ENCODE measurements at regions not wholly inside any gene's neighbourhood (a gene's known extent, or its start where the extent isn't known, plus 50 kb on each side); places are given as distances from the start of the nearest gene placed in this dataset.

DNA sequence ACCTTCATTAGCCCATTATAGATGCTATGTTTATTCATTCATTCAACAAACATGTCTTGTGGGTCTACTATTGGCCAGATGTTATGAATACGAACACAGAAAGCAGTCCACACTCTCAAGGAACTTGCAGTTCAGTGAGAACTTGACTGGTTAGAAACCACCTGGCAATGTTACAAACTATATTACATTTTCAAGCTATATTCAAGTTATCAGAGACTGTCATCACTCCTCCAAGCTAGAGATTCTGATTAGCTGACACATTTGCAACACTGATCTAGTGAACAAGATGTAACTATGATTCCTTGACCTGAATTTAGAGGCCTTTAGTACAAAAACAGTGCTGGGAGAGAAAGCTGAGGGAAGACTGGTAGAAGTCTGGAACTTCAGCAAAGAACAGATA is 170.7 kb upstream of the EEA1 start:
- in situ Hi-C loops (cut with HindIII; ENCODE audit: low sequenced_read_pairs) = no loop called here
- H3K4me3 ChIP-seq (ENCODE audit: low read depth, low read length) = no peak overlapping the region
- no peak for DNase-seq (ENCODE audit: low read depth, low spot score)
- no peak for TF ChIP-seq CTCF (IDR thresholded peaks at IDR 0.05; ENCODE audit: low read depth, low read length)

DNA sequence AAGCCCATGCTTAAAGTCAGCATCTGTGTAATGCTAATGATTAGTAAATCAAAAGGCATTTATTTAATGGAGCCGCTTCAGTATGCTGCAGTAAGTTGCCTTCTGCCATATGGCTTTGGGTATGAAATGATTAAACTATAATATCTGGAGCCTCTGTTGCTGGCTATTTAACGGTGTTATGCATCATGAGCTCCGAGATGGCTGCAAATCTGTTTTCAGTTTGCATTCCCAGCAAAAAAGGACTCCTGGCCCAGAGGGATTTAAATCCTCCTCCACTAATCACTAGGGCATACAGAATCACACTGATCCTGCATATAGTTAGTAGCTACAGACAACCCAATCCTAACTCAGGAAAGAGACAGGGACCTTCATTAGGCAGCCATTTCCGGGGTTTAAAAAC is 171.5 kb upstream of the EEA1 start:
- in situ Hi-C loops (cut with HindIII; ENCODE audit: low sequenced_read_pairs) = no loop called here
- no peak overlapping the region for H3K4me3 ChIP-seq (ENCODE audit: low read depth, low read length)
- TF ChIP-seq CTCF (IDR thresholded peaks at IDR 0.05; ENCODE audit: low read depth, low read length) = no peak
- no peak for DNase-seq (ENCODE audit: low read depth, low spot score)

GRCh38 chr12:93101367-93101766 is 172.3 kb upstream of the EEA1 start:
- in situ Hi-C loops (cut with HindIII; ENCODE audit: low sequenced_read_pairs) = no loop called here
- DNase-seq (ENCODE audit: low read depth, low spot score) = no peak

DNA sequence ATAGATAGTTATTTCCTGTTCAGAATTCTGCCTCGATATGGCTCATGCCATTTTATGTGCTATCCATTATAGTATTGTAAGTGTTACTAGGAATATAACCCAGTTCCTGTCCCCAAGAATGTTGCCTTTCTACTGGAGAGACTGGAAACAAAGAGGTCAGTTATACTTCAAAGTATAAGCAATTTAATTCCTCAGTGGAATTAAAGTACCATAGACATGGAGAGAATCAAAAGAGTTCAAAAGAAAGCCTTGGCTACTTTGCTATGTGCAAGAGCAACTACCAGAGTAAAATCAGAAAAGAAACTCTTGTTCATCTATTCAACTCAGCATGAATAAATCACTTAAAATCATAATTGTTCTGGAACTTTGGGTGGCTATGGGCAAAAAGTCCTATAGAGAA is 173.2 kb upstream of the EEA1 start:
- DNase-seq (ENCODE audit: low read depth, low spot score) = no peak
- no peak for TF ChIP-seq CTCF (IDR thresholded peaks at IDR 0.05; ENCODE audit: low read depth, low read length)
- no peak overlapping the region for H3K4me3 ChIP-seq (ENCODE audit: low read depth, low read length)
- in situ Hi-C loops (cut with HindIII; ENCODE audit: low sequenced_read_pairs) = no loop called here

More at GRCh38 chr12:93101367-93101766, 172.3 kb upstream of the EEA1 start:
- no peak overlapping the region for H3K4me3 ChIP-seq (ENCODE audit: low read depth, low read length)
- TF ChIP-seq CTCF (IDR thresholded peaks at IDR 0.05; ENCODE audit: low read depth, low read length) = no peak

DNA sequence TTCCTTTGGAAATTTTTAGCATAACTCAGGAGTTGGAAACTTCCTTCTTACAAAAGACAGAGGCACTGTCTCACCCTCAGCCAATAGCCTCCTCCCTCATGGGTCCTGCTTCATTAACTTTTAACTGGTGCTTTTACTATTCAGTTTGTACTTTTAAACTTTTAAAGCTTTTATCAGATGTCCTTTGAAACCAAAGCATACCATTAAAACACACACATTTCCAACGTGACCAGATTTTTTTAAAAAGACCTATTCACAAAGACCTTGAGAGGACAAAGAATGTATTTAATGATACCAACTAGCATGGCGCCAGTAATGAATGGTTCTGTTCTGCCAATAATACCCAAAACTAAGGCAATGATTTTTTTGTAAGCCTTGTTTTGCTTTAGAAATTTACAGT is 173.6 kb upstream of the EEA1 start:
- no peak for TF ChIP-seq CTCF (IDR thresholded peaks at IDR 0.05; ENCODE audit: low read depth, low read length)
- H3K4me3 ChIP-seq (ENCODE audit: low read depth, low read length) = no peak overlapping the region
- DNase-seq (ENCODE audit: low read depth, low spot score) = no peak
- in situ Hi-C loops (cut with HindIII; ENCODE audit: low sequenced_read_pairs) = no loop called here

- in situ Hi-C loops (cut with HindIII; ENCODE audit: low sequenced_read_pairs) = no loop called here
- no peak overlapping the region for H3K4me3 ChIP-seq (ENCODE audit: low read depth, low read length)
- no peak for TF ChIP-seq CTCF (IDR thresholded peaks at IDR 0.05; ENCODE audit: low read depth, low read length)
- DNase-seq (ENCODE audit: low read depth, low spot score) = no peak
Observed at GRCh38 chr12:93103154-93103553, 174.1 kb upstream of the EEA1 start.

- in situ Hi-C loops (cut with HindIII; ENCODE audit: low sequenced_read_pairs) = no loop called here
- no peak overlapping the region for H3K4me3 ChIP-seq (ENCODE audit: low read depth, low read length)
- no peak for TF ChIP-seq CTCF (IDR thresholded peaks at IDR 0.05; ENCODE audit: low read depth, low read length)
- DNase-seq (ENCODE audit: low read depth, low spot score) = no peak
Observed at GRCh38 chr12:93104535-93104934, 175.4 kb upstream of the EEA1 start.
